ENCODE measurements at regions not wholly inside any gene's neighbourhood (a gene's known extent, or its start where the extent isn't known, plus 50 kb on each side); places are given as distances from the start of the nearest gene placed in this dataset.

GRCh38 chr5:81805086-81805485 lies 54.2 kb upstream of the SSBP2 start:
- TF ChIP-seq RAD21 (IDR thresholded peaks at IDR 0.05) (no peak), TAF1 (conservative IDR thresholded peaks at IDR 0.05) (no peak), YY1 (IDR thresholded peaks at IDR 0.05) (no peak), SP1 (IDR thresholded peaks at IDR 0.05) (no peak), RXRA (IDR thresholded peaks at IDR 0.05) (no peak), GABPA (IDR thresholded peaks at IDR 0.05 in 1 of 2, conservative IDR thresholded peaks at IDR 0.05 in 1 of 2) (no peak), ZBTB33 (IDR thresholded peaks at IDR 0.05) (no peak)
- TF ChIP-seq, protein P1, sequence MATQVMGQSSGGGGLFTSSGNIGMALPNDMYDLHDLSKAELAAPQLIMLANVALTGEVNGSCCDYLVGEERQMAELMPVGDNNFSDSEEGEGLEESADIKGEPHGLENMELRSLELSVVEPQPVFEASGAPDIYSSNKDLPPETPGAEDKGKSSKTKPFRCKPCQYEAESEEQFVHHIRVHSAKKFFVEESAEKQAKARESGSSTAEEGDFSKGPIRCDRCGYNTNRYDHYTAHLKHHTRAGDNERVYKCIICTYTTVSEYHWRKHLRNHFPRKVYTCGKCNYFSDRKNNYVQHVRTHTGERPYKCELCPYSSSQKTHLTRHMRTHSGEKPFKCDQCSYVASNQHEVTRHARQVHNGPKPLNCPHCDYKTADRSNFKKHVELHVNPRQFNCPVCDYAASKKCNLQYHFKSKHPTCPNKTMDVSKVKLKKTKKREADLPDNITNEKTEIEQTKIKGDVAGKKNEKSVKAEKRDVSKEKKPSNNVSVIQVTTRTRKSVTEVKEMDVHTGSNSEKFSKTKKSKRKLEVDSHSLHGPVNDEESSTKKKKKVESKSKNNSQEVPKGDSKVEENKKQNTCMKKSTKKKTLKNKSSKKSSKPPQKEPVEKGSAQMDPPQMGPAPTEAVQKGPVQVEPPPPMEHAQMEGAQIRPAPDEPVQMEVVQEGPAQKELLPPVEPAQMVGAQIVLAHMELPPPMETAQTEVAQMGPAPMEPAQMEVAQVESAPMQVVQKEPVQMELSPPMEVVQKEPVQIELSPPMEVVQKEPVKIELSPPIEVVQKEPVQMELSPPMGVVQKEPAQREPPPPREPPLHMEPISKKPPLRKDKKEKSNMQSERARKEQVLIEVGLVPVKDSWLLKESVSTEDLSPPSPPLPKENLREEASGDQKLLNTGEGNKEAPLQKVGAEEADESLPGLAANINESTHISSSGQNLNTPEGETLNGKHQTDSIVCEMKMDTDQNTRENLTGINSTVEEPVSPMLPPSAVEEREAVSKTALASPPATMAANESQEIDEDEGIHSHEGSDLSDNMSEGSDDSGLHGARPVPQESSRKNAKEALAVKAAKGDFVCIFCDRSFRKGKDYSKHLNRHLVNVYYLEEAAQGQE (IDR thresholded peaks at IDR 0.05): no peak
- TF ChIP-seq, protein P2, sequence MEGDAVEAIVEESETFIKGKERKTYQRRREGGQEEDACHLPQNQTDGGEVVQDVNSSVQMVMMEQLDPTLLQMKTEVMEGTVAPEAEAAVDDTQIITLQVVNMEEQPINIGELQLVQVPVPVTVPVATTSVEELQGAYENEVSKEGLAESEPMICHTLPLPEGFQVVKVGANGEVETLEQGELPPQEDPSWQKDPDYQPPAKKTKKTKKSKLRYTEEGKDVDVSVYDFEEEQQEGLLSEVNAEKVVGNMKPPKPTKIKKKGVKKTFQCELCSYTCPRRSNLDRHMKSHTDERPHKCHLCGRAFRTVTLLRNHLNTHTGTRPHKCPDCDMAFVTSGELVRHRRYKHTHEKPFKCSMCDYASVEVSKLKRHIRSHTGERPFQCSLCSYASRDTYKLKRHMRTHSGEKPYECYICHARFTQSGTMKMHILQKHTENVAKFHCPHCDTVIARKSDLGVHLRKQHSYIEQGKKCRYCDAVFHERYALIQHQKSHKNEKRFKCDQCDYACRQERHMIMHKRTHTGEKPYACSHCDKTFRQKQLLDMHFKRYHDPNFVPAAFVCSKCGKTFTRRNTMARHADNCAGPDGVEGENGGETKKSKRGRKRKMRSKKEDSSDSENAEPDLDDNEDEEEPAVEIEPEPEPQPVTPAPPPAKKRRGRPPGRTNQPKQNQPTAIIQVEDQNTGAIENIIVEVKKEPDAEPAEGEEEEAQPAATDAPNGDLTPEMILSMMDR (IDR thresholded peaks at IDR 0.05; ENCODE audit: low read depth, low read length, missing input control): no peak
- TF ChIP-seq, protein P3, sequence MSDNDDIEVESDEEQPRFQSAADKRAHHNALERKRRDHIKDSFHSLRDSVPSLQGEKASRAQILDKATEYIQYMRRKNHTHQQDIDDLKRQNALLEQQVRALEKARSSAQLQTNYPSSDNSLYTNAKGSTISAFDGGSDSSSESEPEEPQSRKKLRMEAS (IDR thresholded peaks at IDR 0.05): no peak
